ENCODE measurements at regions not wholly inside any gene's neighbourhood (a gene's known extent, or its start where the extent isn't known, plus 50 kb on each side); places are given as distances from the start of the nearest gene placed in this dataset.

DNA sequence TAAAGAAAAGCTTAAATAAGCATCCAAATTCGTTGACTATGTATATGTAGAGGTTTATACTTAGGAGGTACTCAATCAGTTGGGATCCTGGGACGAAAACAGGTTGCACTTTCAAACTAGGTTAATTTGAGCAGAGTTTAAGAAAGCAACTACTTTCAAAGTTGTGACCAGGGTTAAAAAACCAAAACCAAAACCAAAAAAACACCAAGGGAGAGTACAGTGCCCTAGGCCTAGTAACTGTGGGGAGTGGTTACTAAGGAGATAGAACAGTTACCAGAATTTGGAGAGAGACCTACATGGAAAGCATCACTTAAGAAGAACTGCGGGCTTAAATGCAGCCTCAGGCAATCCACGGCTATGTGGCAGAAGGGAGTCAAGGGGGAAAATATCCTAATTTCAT, 148.3 kb downstream of the JRKL start:
- Histone ChIP-seq H3K27ac (ENCODE audit: low read depth, low read length) (no peak overlapping the region), H3K9ac (ENCODE audit: low read length) (no peak overlapping the region), H3K9me2 (replicated peaks; ENCODE audit: insufficient read depth, low read length) (no peaks in the 10 kb centered on the region), H3K36me3 (ENCODE audit: low read length) (no peaks in the 10 kb centered on the region), H2AFZ (ENCODE audit: low read depth, low read length, severe bottlenecking) (no peak overlapping the region), H3F3A (ENCODE audit: insufficient read depth) (no peaks in the 10 kb centered on the region), H3K4me2 (ENCODE audit: low read depth, low read length, poor library complexity, severe bottlenecking) (no peak overlapping the region), H3K4me3 (ENCODE audit: insufficient read depth, low read length, poor library complexity, severe bottlenecking) (no peak overlapping the region), H4K20me1 (ENCODE audit: low read depth, low read length) (no peaks in the 10 kb centered on the region), H3K79me2 (ENCODE audit: insufficient read depth, low read length) (no peaks in the 10 kb centered on the region), H3K9me3 (ENCODE audit: insufficient read depth, low read length) (no peaks in the 10 kb centered on the region), H3K27me3 (ENCODE audit: low read length) (no peaks in the 10 kb centered on the region)
- no peak for TF ChIP-seq EZH2phosphoT487 (conservative IDR thresholded peaks at IDR 0.05; ENCODE audit: low read length)
- TF ChIP-seq, protein P1, sequence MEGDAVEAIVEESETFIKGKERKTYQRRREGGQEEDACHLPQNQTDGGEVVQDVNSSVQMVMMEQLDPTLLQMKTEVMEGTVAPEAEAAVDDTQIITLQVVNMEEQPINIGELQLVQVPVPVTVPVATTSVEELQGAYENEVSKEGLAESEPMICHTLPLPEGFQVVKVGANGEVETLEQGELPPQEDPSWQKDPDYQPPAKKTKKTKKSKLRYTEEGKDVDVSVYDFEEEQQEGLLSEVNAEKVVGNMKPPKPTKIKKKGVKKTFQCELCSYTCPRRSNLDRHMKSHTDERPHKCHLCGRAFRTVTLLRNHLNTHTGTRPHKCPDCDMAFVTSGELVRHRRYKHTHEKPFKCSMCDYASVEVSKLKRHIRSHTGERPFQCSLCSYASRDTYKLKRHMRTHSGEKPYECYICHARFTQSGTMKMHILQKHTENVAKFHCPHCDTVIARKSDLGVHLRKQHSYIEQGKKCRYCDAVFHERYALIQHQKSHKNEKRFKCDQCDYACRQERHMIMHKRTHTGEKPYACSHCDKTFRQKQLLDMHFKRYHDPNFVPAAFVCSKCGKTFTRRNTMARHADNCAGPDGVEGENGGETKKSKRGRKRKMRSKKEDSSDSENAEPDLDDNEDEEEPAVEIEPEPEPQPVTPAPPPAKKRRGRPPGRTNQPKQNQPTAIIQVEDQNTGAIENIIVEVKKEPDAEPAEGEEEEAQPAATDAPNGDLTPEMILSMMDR (IDR thresholded peaks at IDR 0.05; ENCODE audit: insufficient read depth, low read length, poor library complexity, severe bottlenecking) = no peak

GRCh38 chr11:96538622-96539021, 148.8 kb downstream of the JRKL start:
- no peak overlapping the region for H2AFZ ChIP-seq (ENCODE audit: low read depth, low read length, severe bottlenecking)
- no peaks in the 10 kb centered on the region for H3K36me3 ChIP-seq (ENCODE audit: low read length)

GRCh38 chr11:96540875-96541274, 151.1 kb downstream of the JRKL start:
- Histone ChIP-seq H3K79me2 (ENCODE audit: insufficient read depth, low read length) (no peaks in the 10 kb centered on the region), H3K36me3 (ENCODE audit: low read length) (no peaks in the 10 kb centered on the region), H3K4me3 (ENCODE audit: insufficient read depth, low read length, poor library complexity, severe bottlenecking) (no peak overlapping the region), H3K4me2 (ENCODE audit: low read depth, low read length, poor library complexity, severe bottlenecking) (no peak overlapping the region), H3K27me3 (ENCODE audit: low read length) (no peaks in the 10 kb centered on the region), H3K9me2 (replicated peaks; ENCODE audit: insufficient read depth, low read length) (no peaks in the 10 kb centered on the region), H3K9ac (ENCODE audit: low read length) (no peak overlapping the region), H4K20me1 (ENCODE audit: low read depth, low read length) (no peaks in the 10 kb centered on the region), H3K27ac (ENCODE audit: low read depth, low read length) (no peak overlapping the region), H3K9me3 (ENCODE audit: insufficient read depth, low read length) (no peaks in the 10 kb centered on the region), H3F3A (ENCODE audit: insufficient read depth) (no peaks in the 10 kb centered on the region), H2AFZ (ENCODE audit: low read depth, low read length, severe bottlenecking) (no peak overlapping the region)
- TF ChIP-seq, protein P1 (IDR thresholded peaks at IDR 0.05; ENCODE audit: insufficient read depth, low read length, poor library complexity, severe bottlenecking) = no peak
- TF ChIP-seq EZH2phosphoT487 (conservative IDR thresholded peaks at IDR 0.05; ENCODE audit: low read length) = no peak

More at GRCh38 chr11:96538622-96539021, 148.8 kb downstream of the JRKL start:
- H3K4me2 ChIP-seq (ENCODE audit: low read depth, low read length, poor library complexity, severe bottlenecking) = no peak overlapping the region
- no peaks in the 10 kb centered on the region for H3F3A ChIP-seq (ENCODE audit: insufficient read depth)
- no peak overlapping the region for H3K4me3 ChIP-seq (ENCODE audit: insufficient read depth, low read length, poor library complexity, severe bottlenecking)
- no peaks in the 10 kb centered on the region for H3K9me2 ChIP-seq (replicated peaks; ENCODE audit: insufficient read depth, low read length)
- no peak overlapping the region for H3K27ac ChIP-seq (ENCODE audit: low read depth, low read length)
- no peaks in the 10 kb centered on the region for H3K79me2 ChIP-seq (ENCODE audit: insufficient read depth, low read length)
- H4K20me1 ChIP-seq (ENCODE audit: low read depth, low read length) = no peaks in the 10 kb centered on the region
- no peaks in the 10 kb centered on the region for H3K9me3 ChIP-seq (ENCODE audit: insufficient read depth, low read length)
- H3K27me3 ChIP-seq (ENCODE audit: low read length) = no peaks in the 10 kb centered on the region
- no peak for TF ChIP-seq EZH2phosphoT487 (conservative IDR thresholded peaks at IDR 0.05; ENCODE audit: low read length)
- TF ChIP-seq, protein P1 (IDR thresholded peaks at IDR 0.05; ENCODE audit: insufficient read depth, low read length, poor library complexity, severe bottlenecking) = no peak
- no peak overlapping the region for H3K9ac ChIP-seq (ENCODE audit: low read length)
